PFSK-1 (cell line): ENCODE measurements at regions not wholly inside any gene's neighbourhood (a gene's known extent, or its start where the extent isn't known, plus 50 kb on each side); places are given as distances from the start of the nearest gene placed in this dataset.

Experiments used
- FOXP2 ChIP-seq: optimal IDR thresholded peaks from 2 replicates; pipeline ENCODE3; 2011; ENCODE audit warnings: borderline replicate concordance, control low read depth, inconsistent platforms; ENCODE audit not compliant: insufficient read depth; ENCODE audit errors: extremely low read length, extremely low read depth
- POLR2AphosphoS5 ChIP-seq: IDR thresholded peaks from 2 replicates; pipeline ENCODE4 v1.6.1; 2012; ENCODE audit warnings: low read depth, mild to moderate bottlenecking, control low read depth, low read length, moderate library complexity
- SIN3A ChIP-seq: IDR thresholded peaks from 2 replicates; pipeline ENCODE4 v1.6.1; 2012; ENCODE audit warnings: mild to moderate bottlenecking, low read length, moderate library complexity, borderline replicate concordance; ENCODE audit not compliant: insufficient read depth
- TAF1 ChIP-seq: IDR thresholded peaks from 2 replicates; pipeline ENCODE4 v1.6.1; 2012; ENCODE audit warnings: low read length, control low read depth, borderline replicate concordance; ENCODE audit not compliant: insufficient read depth
- TF ChIP-seq, protein P1 (sequence below), 2 experiments: IDR thresholded peaks; 2 replicates each; pipeline versions ENCODE4 v1.6.1 to v1.8.0; 2011 to 2012; ENCODE audit warnings: low read depth in 2 of 2, low read length in 2 of 2, control low read depth in 1 of 2, inconsistent platforms in 1 of 2, mild to moderate bottlenecking in 1 of 2, moderate library complexity in 1 of 2; ENCODE audit not compliant: insufficient read depth in 1 of 2

DNA sequence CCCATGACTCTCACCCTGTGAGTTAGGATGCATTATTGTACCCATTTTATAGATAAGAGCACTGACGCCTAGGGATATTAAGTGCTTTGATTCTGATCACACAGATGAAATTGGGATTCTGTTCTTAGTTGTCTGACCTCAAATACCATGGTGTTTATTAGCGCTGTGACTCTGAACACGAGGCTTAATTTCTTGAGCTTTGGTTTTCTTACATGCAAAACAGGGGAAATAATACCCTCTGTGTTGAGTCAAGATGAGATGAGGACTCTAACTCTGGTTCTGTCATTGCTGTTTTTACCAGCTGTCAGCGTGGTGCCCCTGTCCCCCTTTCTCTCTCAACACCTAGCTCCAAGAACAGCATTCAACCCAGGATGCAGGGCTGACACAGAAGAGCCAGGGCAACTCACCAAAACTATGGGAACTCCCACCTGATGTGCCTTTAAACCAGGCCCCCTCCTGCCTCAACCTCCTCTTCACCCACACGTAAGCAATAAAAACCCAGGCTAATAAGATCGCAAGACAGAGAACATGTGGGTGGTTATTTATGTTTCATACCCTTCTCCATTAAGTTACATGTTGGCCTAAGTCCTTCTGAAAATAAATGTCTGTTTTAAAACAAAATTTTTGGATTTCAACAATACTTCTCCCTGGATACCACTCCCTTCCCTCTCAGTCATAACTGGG lies 100.1 kb upstream of the SPATA12 start:
- no peak for TF ChIP-seq SIN3A
- TF ChIP-seq TAF1, result no peak
- TF ChIP-seq, protein P1, sequence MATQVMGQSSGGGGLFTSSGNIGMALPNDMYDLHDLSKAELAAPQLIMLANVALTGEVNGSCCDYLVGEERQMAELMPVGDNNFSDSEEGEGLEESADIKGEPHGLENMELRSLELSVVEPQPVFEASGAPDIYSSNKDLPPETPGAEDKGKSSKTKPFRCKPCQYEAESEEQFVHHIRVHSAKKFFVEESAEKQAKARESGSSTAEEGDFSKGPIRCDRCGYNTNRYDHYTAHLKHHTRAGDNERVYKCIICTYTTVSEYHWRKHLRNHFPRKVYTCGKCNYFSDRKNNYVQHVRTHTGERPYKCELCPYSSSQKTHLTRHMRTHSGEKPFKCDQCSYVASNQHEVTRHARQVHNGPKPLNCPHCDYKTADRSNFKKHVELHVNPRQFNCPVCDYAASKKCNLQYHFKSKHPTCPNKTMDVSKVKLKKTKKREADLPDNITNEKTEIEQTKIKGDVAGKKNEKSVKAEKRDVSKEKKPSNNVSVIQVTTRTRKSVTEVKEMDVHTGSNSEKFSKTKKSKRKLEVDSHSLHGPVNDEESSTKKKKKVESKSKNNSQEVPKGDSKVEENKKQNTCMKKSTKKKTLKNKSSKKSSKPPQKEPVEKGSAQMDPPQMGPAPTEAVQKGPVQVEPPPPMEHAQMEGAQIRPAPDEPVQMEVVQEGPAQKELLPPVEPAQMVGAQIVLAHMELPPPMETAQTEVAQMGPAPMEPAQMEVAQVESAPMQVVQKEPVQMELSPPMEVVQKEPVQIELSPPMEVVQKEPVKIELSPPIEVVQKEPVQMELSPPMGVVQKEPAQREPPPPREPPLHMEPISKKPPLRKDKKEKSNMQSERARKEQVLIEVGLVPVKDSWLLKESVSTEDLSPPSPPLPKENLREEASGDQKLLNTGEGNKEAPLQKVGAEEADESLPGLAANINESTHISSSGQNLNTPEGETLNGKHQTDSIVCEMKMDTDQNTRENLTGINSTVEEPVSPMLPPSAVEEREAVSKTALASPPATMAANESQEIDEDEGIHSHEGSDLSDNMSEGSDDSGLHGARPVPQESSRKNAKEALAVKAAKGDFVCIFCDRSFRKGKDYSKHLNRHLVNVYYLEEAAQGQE (IDR thresholded peaks at IDR 0.05; ENCODE audit: insufficient read depth in 1 of 2, low read depth in 2 of 2, low read length in 2 of 2), result no peak
- TF ChIP-seq POLR2AphosphoS5, result no peak
- no peak for TF ChIP-seq FOXP2
